H9 (cell line): ENCODE measurements at regions not wholly inside any gene's neighbourhood (a gene's known extent, or its start where the extent isn't known, plus 50 kb on each side); places are given as distances from the start of the nearest gene placed in this dataset.

Experiments used
- DNase-seq: peaks from one replicate; pipeline ENCODE4 v3.0.0-alpha.2; 2017
- H2AFZ ChIP-seq: one replicate; pipeline ENCODE4 v1.6.1; 2013; ENCODE audit warnings: mild to moderate bottlenecking, low read length, control low read depth, moderate library complexity
- H2AK5ac ChIP-seq: 2 replicates; pipeline ENCODE4 v1.6.1; 2013; ENCODE audit warnings: low read length, control low read depth, mixed read lengths; ENCODE audit not compliant: insufficient read length
- H2BK120ac ChIP-seq: one replicate; pipeline ENCODE4 v1.6.1; 2013; ENCODE audit warnings: low read depth, mild to moderate bottlenecking, low read length, control low read depth, inconsistent platforms; ENCODE audit not compliant: poor library complexity, severe bottlenecking
- H2BK12ac ChIP-seq: 2 replicates; pipeline ENCODE4 v1.6.1; 2013; ENCODE audit warnings: low read length, control low read depth, mixed read lengths, low read depth; ENCODE audit not compliant: insufficient read length
- H2BK15ac ChIP-seq: 2 replicates; pipeline ENCODE4 v1.6.1; 2013; ENCODE audit warnings: low read depth, low read length, control low read depth
- H2BK20ac ChIP-seq: one replicate; pipeline ENCODE4 v1.6.1; 2013; ENCODE audit warnings: low read depth, mild to moderate bottlenecking, low read length, control low read depth, inconsistent platforms; ENCODE audit not compliant: poor library complexity, severe bottlenecking
- H2BK5ac ChIP-seq: 2 replicates; pipeline ENCODE4 v1.6.1; 2013; ENCODE audit warnings: low read length, control low read depth, mixed read lengths; ENCODE audit not compliant: insufficient read length
- H3K14ac ChIP-seq: 2 replicates; pipeline ENCODE4 v1.6.1; 2013; ENCODE audit warnings: low read length, control low read depth; ENCODE audit not compliant: insufficient read depth
- H3K18ac ChIP-seq: 2 replicates; pipeline ENCODE4 v1.6.1; 2013; ENCODE audit warnings: low read depth, mild to moderate bottlenecking, mixed read lengths, low read length, control low read depth; ENCODE audit not compliant: insufficient read length
- H3K23ac ChIP-seq: 2 replicates; pipeline ENCODE4 v1.6.1; 2013; ENCODE audit warnings: low read length, control low read depth, mixed read lengths, low read depth; ENCODE audit not compliant: insufficient read length
- H3K23me2 ChIP-seq: 2 replicates; pipeline ENCODE4 v1.6.1; 2013; ENCODE audit warnings: low read depth, mild to moderate bottlenecking, mixed read lengths, low read length, control low read depth; ENCODE audit not compliant: insufficient read length, poor library complexity, severe bottlenecking
- H3K27ac ChIP-seq: 2 replicates; pipeline ENCODE4 v1.5.1; 2013; ENCODE audit warnings: low read length, control low read depth, mixed read lengths, low read depth; ENCODE audit not compliant: insufficient read length
- H3K27me3 ChIP-seq: 2 replicates; pipeline ENCODE4 v1.6.1; 2013; ENCODE audit warnings: low read length, control low read depth, inconsistent platforms; ENCODE audit not compliant: insufficient read depth
- H3K4ac ChIP-seq: 2 replicates; pipeline ENCODE4 v1.6.1; 2013; ENCODE audit warnings: low read depth, mild to moderate bottlenecking, control low read depth, inconsistent platforms, low read length, moderate library complexity
- H3K4me1 ChIP-seq: 2 replicates; pipeline ENCODE4 v1.6.1; 2013; ENCODE audit warnings: low read length, control low read depth, inconsistent platforms; ENCODE audit not compliant: insufficient read depth
- H3K4me2 ChIP-seq: 2 replicates; pipeline ENCODE4 v1.6.1; 2013; ENCODE audit warnings: low read length, control low read depth, mixed read lengths; ENCODE audit not compliant: insufficient read length, insufficient read depth
- H3K56ac ChIP-seq: 2 replicates; pipeline ENCODE4 v1.6.1; 2013; ENCODE audit warnings: low read depth, mild to moderate bottlenecking, mixed read lengths, low read length, control low read depth; ENCODE audit not compliant: insufficient read length
- H3K79me1 ChIP-seq: 2 replicates; pipeline ENCODE4 v1.6.1; 2013; ENCODE audit warnings: low read depth, mild to moderate bottlenecking, moderate library complexity, low read length, control low read depth, inconsistent platforms; ENCODE audit not compliant: insufficient read depth, poor library complexity, severe bottlenecking
- H3K79me2 ChIP-seq: 2 replicates; pipeline ENCODE4 v1.6.1; 2013; ENCODE audit warnings: low read length, control low read depth, inconsistent platforms; ENCODE audit not compliant: insufficient read depth
- H3K9ac ChIP-seq: 2 replicates; pipeline ENCODE4 v1.6.1; 2013; ENCODE audit warnings: low read length, control low read depth, mixed read lengths; ENCODE audit not compliant: insufficient read length; ENCODE audit errors: extremely low read depth
- H3K9me3 ChIP-seq: one replicate; pipeline ENCODE4 v1.6.1; 2013; ENCODE audit warnings: low read depth, low read length, inconsistent platforms; ENCODE audit not compliant: control insufficient read depth
- H3T11ph ChIP-seq: one replicate; pipeline ENCODE4 v1.6.1; 2013; ENCODE audit warnings: mild to moderate bottlenecking, low read length, control low read depth, inconsistent platforms
- H4K20me1 ChIP-seq: one replicate; pipeline ENCODE4 v1.6.1; 2013; ENCODE audit not compliant: control insufficient read depth, insufficient read length, insufficient read depth
- H4K5ac ChIP-seq: 2 replicates; pipeline ENCODE4 v1.6.1; 2013; ENCODE audit warnings: low read depth, mild to moderate bottlenecking, mixed read lengths, low read length, control low read depth; ENCODE audit not compliant: insufficient read length
- H4K8ac ChIP-seq: replicated peaks from 2 replicates; pipeline ENCODE4 v1.6.1; 2013; ENCODE audit warnings: low read length, control low read depth, mixed read lengths, low read depth; ENCODE audit not compliant: insufficient read length
- H4K91ac ChIP-seq: 2 replicates; pipeline ENCODE4 v1.6.1; 2013; ENCODE audit warnings: low read depth, mild to moderate bottlenecking, moderate library complexity, mixed read lengths, low read length, control low read depth; ENCODE audit not compliant: insufficient read length
- H3K27ac Mint-ChIP-seq, 3 experiments: 2 replicates in 2 of 3; 3 replicates in 1 of 3; pipeline ENCODE4 v1.8.0; 2020 to 2021; ENCODE audit warnings: mixed read lengths in 3 of 3, mild to moderate bottlenecking in 1 of 3, moderate library complexity in 1 of 3
- H3K27me3 Mint-ChIP-seq: 2 replicates; pipeline ENCODE4 v1.8.0; 2021; ENCODE audit warnings: low read depth, mild to moderate bottlenecking, moderate library complexity, mixed read lengths
- H3K36me3 Mint-ChIP-seq, 3 experiments: 2 replicates in 2 of 3; 3 replicates in 1 of 3; pipeline ENCODE4 v1.8.0; 2020 to 2021; ENCODE audit warnings: low read depth in 3 of 3, mixed read lengths in 3 of 3; ENCODE audit not compliant: insufficient read depth in 1 of 3
- H3K4me1 Mint-ChIP-seq, 2 experiments: 2 replicates each; pipeline ENCODE4 v1.8.0; 2020; ENCODE audit warnings: mixed read lengths in 2 of 2
- H3K4me3 Mint-ChIP-seq, 2 experiments: 2 replicates in 1 of 2; 3 replicates in 1 of 2; pipeline ENCODE4 v1.8.0; 2020 to 2021; ENCODE audit warnings: mild to moderate bottlenecking in 2 of 2, mixed read lengths in 2 of 2, moderate library complexity in 1 of 2
- H3K9me3 Mint-ChIP-seq, 2 experiments: 2 replicates in 1 of 2; 3 replicates in 1 of 2; pipeline ENCODE4 v1.8.0; 2020; ENCODE audit warnings: mild to moderate bottlenecking in 2 of 2, mixed read lengths in 2 of 2, moderate library complexity in 1 of 2
- WGBS: extraction: QIAGEN DNeasy Blood & Tissue Kit; methylation state at CpG from one replicate; pipeline ENCODE4 v1.1.7; 2013; ENCODE audit warnings: missing lambda C conversion rate, low lambda C conversion rate, mixed read lengths; ENCODE audit not compliant: insufficient read length; ENCODE audit errors: extremely low coverage; 5-methylcytosine and 5-hydroxymethylcytosine counted together
- TF ChIP-seq, protein P1 (sequence below): fragments of 200-600 bp; sonication (generic); conservative IDR thresholded peaks from 3 replicates; pipeline ENCODE4 v1.8.0; 2021; ENCODE audit warnings: antibody characterized with exemption, mild to moderate bottlenecking

GRCh38 chr11:10979529-10979928 is 121.7 kb upstream of the ZBED5 start:
- Histone ChIP-seq H4K8ac (no peak overlapping the region), H3K18ac (no peak overlapping the region), H3K9me3 (no peaks in the 10 kb centered on the region), H4K5ac (no peak overlapping the region), H3K27me3 (no peaks in the 10 kb centered on the region), H3K23ac (no peak overlapping the region), H2AFZ (no peak overlapping the region), H3K4me1 (no peaks in the 10 kb centered on the region), H3K14ac (no peak overlapping the region), H3K79me2 (no peaks in the 10 kb centered on the region), H3K56ac (no peak overlapping the region), H3K27ac (no peak overlapping the region), H3K79me1 (no peaks in the 10 kb centered on the region), H2BK12ac (no peak overlapping the region), H2BK15ac (no peak overlapping the region), H3K4me2 (no peak overlapping the region), H2BK5ac (no peak overlapping the region), H2BK20ac (no peak overlapping the region), H2AK5ac (no peak overlapping the region), H4K20me1 (no peaks in the 10 kb centered on the region), H2BK120ac (no peak overlapping the region), H3K9ac (no peak overlapping the region), H3K4ac (no peak overlapping the region), H3K23me2 (no peaks in the 10 kb centered on the region), H3T11ph (no peak overlapping the region), H4K91ac (no peak overlapping the region)
- Mint-ChIP-seq H3K36me3 (no peaks in the 10 kb centered on the region), H3K27ac (no peak overlapping the region), H3K9me3 (no peaks in the 10 kb centered on the region), H3K4me1 (no peaks in the 10 kb centered on the region), H3K4me3 (no peak overlapping the region), H3K27me3 (no peaks in the 10 kb centered on the region; the same call in 1 of the 2 replicates)
- DNase-seq = no peak
- no CpG with 5 or more reads among the region's 3 CpGs for WGBS
- TF ChIP-seq, protein P1, sequence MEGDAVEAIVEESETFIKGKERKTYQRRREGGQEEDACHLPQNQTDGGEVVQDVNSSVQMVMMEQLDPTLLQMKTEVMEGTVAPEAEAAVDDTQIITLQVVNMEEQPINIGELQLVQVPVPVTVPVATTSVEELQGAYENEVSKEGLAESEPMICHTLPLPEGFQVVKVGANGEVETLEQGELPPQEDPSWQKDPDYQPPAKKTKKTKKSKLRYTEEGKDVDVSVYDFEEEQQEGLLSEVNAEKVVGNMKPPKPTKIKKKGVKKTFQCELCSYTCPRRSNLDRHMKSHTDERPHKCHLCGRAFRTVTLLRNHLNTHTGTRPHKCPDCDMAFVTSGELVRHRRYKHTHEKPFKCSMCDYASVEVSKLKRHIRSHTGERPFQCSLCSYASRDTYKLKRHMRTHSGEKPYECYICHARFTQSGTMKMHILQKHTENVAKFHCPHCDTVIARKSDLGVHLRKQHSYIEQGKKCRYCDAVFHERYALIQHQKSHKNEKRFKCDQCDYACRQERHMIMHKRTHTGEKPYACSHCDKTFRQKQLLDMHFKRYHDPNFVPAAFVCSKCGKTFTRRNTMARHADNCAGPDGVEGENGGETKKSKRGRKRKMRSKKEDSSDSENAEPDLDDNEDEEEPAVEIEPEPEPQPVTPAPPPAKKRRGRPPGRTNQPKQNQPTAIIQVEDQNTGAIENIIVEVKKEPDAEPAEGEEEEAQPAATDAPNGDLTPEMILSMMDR = no peak
